Neural cell (in vitro differentiated cells): ENCODE measurements at regions not wholly inside any gene's neighbourhood (a gene's known extent, or its start where the extent isn't known, plus 50 kb on each side); places are given as distances from the start of the nearest gene placed in this dataset.

ENCODE experiments used
- H2AFZ ChIP-seq: fragments of 200-600, 300-800 bp; sonication (generic), shearing (Covaris generic); 2 replicates; pipeline ENCODE4 v1.6.0; 2014; ENCODE audit warnings: low read depth, mild to moderate bottlenecking, antibody characterized with exemption, low read length, moderate library complexity
- H3F3A ChIP-seq: fragments of 200-600 bp; shearing (Covaris generic); 2 replicates; pipeline ENCODE4 v1.6.1; 2016; ENCODE audit warnings: mild to moderate bottlenecking, moderate library complexity, mixed read lengths, antibody characterized with exemption, low read length; ENCODE audit not compliant: insufficient read depth, poor library complexity, severe bottlenecking
- H3K27ac ChIP-seq: fragments of 200-600, 300-800 bp; sonication (generic), shearing (Covaris generic); 2 replicates; pipeline ENCODE4 v1.5.1; 2014; ENCODE audit warnings: mild to moderate bottlenecking, low read length, moderate library complexity
- H3K27me3 ChIP-seq: fragments of 300-800, 200-600 bp; sonication (generic), shearing (Covaris generic); 2 replicates; pipeline ENCODE4 v1.6.0; 2014; ENCODE audit warnings: mild to moderate bottlenecking, low read depth, low read length, moderate library complexity; ENCODE audit not compliant: insufficient read depth
- H3K36me3 ChIP-seq: fragments of 300-800, 200-600 bp; sonication (generic), shearing (Covaris generic); 2 replicates; pipeline ENCODE4 v1.5.1; 2014; ENCODE audit warnings: mild to moderate bottlenecking, antibody characterized with exemption, low read length, moderate library complexity; ENCODE audit not compliant: insufficient read depth
- H3K4me2 ChIP-seq: fragments of 300-800, 200-600 bp; sonication (generic), shearing (Covaris generic); 2 replicates; pipeline ENCODE4 v1.6.0; 2014; ENCODE audit warnings: mild to moderate bottlenecking, low read length
- H3K4me3 ChIP-seq: fragments of 300-800, 200-600 bp; sonication (generic), shearing (Covaris generic); 2 replicates; pipeline ENCODE4 v1.5.1; 2014; ENCODE audit warnings: mild to moderate bottlenecking, low read length, moderate library complexity
- H3K79me2 ChIP-seq: fragments of 200-600 bp; shearing (Covaris generic); replicated peaks from 2 replicates; pipeline ENCODE4 v1.6.0; 2014; ENCODE audit warnings: mild to moderate bottlenecking, low read length, moderate library complexity; ENCODE audit not compliant: insufficient read depth
- H3K9ac ChIP-seq: fragments of 300-800, 200-600 bp; sonication (generic), shearing (Covaris generic); 2 replicates; pipeline ENCODE4 v1.6.1; 2016; ENCODE audit warnings: mild to moderate bottlenecking, low read length, mixed read lengths
- H3K9me2 ChIP-seq: fragments of 200-600 bp; shearing (Covaris generic); 2 replicates; pipeline ENCODE4 v1.6.1; 2016; ENCODE audit warnings: mild to moderate bottlenecking, low read length, mixed read lengths; ENCODE audit not compliant: insufficient read depth
- H3K9me3 ChIP-seq: fragments of 200-600, 300-800 bp; sonication (generic), shearing (Covaris generic); 2 replicates; pipeline ENCODE4 v1.6.1; 2016; ENCODE audit warnings: mild to moderate bottlenecking, mixed run types, low read length, moderate library complexity, mixed read lengths
- H4K20me1 ChIP-seq: fragments of 200-600 bp; shearing (Covaris generic); 2 replicates; pipeline ENCODE4 v1.6.1; 2016; ENCODE audit warnings: mild to moderate bottlenecking, mixed run types; ENCODE audit not compliant: insufficient read depth
- CTCF ChIP-seq: fragments of 450-650 bp; IDR thresholded peaks from 2 replicates; pipeline ENCODE4 v1.5.1; 2014; ENCODE audit warnings: antibody characterized with exemption, mild to moderate bottlenecking, moderate library complexity; ENCODE audit not compliant: poor library complexity, severe bottlenecking
- EP300 ChIP-seq: fragments of 450-650 bp; conservative IDR thresholded peaks from 2 replicates; pipeline ENCODE4 v1.6.1; 2014; ENCODE audit warnings: antibody characterized with exemption, mild to moderate bottlenecking, moderate library complexity; ENCODE audit not compliant: poor library complexity, severe bottlenecking
- EZH2 ChIP-seq: fragments of 200-600, 300-800 bp; shearing (Covaris generic), sonication (generic); IDR thresholded peaks from 2 replicates; pipeline ENCODE4 v1.6.1; 2014; ENCODE audit warnings: antibody characterized with exemption, low read length, borderline replicate concordance, mild to moderate bottlenecking; ENCODE audit not compliant: insufficient read depth, poor library complexity, severe bottlenecking
- MXI1 ChIP-seq: fragments of 450-650 bp; conservative IDR thresholded peaks from 2 replicates; pipeline ENCODE4 v1.6.1; 2014; ENCODE audit warnings: antibody characterized with exemption, mild to moderate bottlenecking; ENCODE audit not compliant: poor library complexity, severe bottlenecking
- POLR2AphosphoS5 ChIP-seq: IDR thresholded peaks from 2 replicates; pipeline ENCODE4 v1.6.1; 2012
- RAD21 ChIP-seq: fragments of 450-650 bp; conservative IDR thresholded peaks from 2 replicates; pipeline ENCODE4 v1.6.1; 2014; ENCODE audit warnings: antibody characterized with exemption, mild to moderate bottlenecking, moderate library complexity
- SMC3 ChIP-seq: fragments of 450-650 bp; conservative IDR thresholded peaks from 2 replicates; pipeline ENCODE4 v1.6.1; 2014; ENCODE audit warnings: antibody characterized with exemption, mild to moderate bottlenecking, moderate library complexity; ENCODE audit not compliant: poor library complexity
- TAF1 ChIP-seq: IDR thresholded peaks from 2 replicates; pipeline ENCODE4 v1.6.1; 2012; ENCODE audit warnings: low read depth
- TF ChIP-seq, protein P1 (sequence below): IDR thresholded peaks from 2 replicates; pipeline ENCODE4 v1.6.1; 2012; ENCODE audit warnings: borderline replicate concordance

GRCh38 chr18:70758780-70759179 is 469.9 kb downstream of the SOCS6 start:
- H3F3A ChIP-seq, result no peaks in the 10 kb centered on the region
- no peak overlapping the region for H3K9ac ChIP-seq
- H3K27me3 ChIP-seq, result no peaks in the 10 kb centered on the region
- no peaks in the 10 kb centered on the region for H3K9me3 ChIP-seq
- H3K27ac ChIP-seq, result no peak overlapping the region
- no peaks in the 10 kb centered on the region for H3K36me3 ChIP-seq
- no peaks in the 10 kb centered on the region for H4K20me1 ChIP-seq
- H3K4me3 ChIP-seq, result no peak overlapping the region
- H3K9me2 ChIP-seq, result no peaks in the 10 kb centered on the region
- TF ChIP-seq EP300 (no peak), MXI1 (no peak), RAD21 (no peak), EZH2 (no peak), SMC3 (no peak), CTCF (no peak), POLR2AphosphoS5 (no peak), TAF1 (no peak)
- TF ChIP-seq, protein P1, sequence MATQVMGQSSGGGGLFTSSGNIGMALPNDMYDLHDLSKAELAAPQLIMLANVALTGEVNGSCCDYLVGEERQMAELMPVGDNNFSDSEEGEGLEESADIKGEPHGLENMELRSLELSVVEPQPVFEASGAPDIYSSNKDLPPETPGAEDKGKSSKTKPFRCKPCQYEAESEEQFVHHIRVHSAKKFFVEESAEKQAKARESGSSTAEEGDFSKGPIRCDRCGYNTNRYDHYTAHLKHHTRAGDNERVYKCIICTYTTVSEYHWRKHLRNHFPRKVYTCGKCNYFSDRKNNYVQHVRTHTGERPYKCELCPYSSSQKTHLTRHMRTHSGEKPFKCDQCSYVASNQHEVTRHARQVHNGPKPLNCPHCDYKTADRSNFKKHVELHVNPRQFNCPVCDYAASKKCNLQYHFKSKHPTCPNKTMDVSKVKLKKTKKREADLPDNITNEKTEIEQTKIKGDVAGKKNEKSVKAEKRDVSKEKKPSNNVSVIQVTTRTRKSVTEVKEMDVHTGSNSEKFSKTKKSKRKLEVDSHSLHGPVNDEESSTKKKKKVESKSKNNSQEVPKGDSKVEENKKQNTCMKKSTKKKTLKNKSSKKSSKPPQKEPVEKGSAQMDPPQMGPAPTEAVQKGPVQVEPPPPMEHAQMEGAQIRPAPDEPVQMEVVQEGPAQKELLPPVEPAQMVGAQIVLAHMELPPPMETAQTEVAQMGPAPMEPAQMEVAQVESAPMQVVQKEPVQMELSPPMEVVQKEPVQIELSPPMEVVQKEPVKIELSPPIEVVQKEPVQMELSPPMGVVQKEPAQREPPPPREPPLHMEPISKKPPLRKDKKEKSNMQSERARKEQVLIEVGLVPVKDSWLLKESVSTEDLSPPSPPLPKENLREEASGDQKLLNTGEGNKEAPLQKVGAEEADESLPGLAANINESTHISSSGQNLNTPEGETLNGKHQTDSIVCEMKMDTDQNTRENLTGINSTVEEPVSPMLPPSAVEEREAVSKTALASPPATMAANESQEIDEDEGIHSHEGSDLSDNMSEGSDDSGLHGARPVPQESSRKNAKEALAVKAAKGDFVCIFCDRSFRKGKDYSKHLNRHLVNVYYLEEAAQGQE, result no peak
- no peak overlapping the region for H2AFZ ChIP-seq
- no peaks in the 10 kb centered on the region for H3K79me2 ChIP-seq
- no peak overlapping the region for H3K4me2 ChIP-seq

DNA sequence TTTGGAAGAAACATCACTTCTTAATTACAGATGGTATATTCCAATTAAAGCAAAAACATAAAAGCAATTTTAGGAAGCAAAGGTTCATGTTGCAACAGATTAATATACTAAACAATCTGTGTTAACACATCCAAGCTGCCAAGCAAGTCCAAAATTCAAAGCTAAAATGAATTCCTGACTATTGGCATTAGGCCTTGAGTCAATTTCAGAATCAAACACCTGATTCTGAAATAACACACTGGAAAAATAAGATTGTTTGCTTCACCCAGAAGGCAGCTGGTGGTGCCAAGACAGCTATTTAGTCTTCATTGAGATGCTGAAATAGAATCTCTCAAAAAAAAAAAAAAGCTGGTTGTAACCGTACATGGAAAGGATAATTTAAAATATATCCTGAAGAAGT is 465.6 kb downstream of the SOCS6 start:
- H3K9me3 ChIP-seq, result no peaks in the 10 kb centered on the region

More for the DNA sequence above, 465.6 kb downstream of the SOCS6 start:
- Histone ChIP-seq H3K4me2 (no peak overlapping the region), H3K9ac (no peak overlapping the region), H3K27me3 (no peaks in the 10 kb centered on the region), H2AFZ (no peak overlapping the region), H3F3A (no peaks in the 10 kb centered on the region), H3K9me2 (no peaks in the 10 kb centered on the region), H3K79me2 (no peaks in the 10 kb centered on the region), H3K36me3 (no peaks in the 10 kb centered on the region), H3K4me3 (no peak overlapping the region), H4K20me1 (no peaks in the 10 kb centered on the region), H3K27ac (no peak overlapping the region)
- no peak for TF ChIP-seq TAF1
- TF ChIP-seq, protein P1, result no peak
- no peak for TF ChIP-seq CTCF
- TF ChIP-seq SMC3, result no peak
- no peak for TF ChIP-seq EZH2
- no peak for TF ChIP-seq EP300
- TF ChIP-seq MXI1, result no peak
